HG03342 (cell line): ENCODE measurements at regions not wholly inside any gene's neighbourhood (a gene's known extent, or its start where the extent isn't known, plus 50 kb on each side); places are given as distances from the start of the nearest gene placed in this dataset.

Experiments
- ATAC-seq: cut with Tn5 transposase; IDR thresholded peaks from one replicate; pipeline ENCODE4 v1.9.1; 2021; ENCODE audit warnings: mild to moderate bottlenecking, moderate library complexity; ENCODE audit not compliant: unreplicated experiment

- ATAC-seq = no peak
These were observed 1410.1 kb upstream of the ATXN8OS start for GRCh38 chr13:68697551-68697950.

GRCh38 chr13:68696907-68697306 lies 1410.7 kb upstream of the ATXN8OS start:
- ATAC-seq = no peak

GRCh38 chr13:68692049-68692448 lies 1415.6 kb upstream of the ATXN8OS start:
- ATAC-seq = no peak

GRCh38 chr13:68690567-68690966 lies 1417.1 kb upstream of the ATXN8OS start:
- no peak for ATAC-seq

GRCh38 chr13:68676513-68677115 lies 1431.0 kb upstream of the ATXN8OS start:
- no peak for ATAC-seq

- ATAC-seq = no peak
These were observed 1432.4 kb upstream of the ATXN8OS start for GRCh38 chr13:68675209-68675608.

GRCh38 chr13:68667863-68668262 lies 1437.7 kb upstream of the PCDH9 start:
- ATAC-seq = no peak

- no peak for ATAC-seq
These were observed 1436.8 kb upstream of the PCDH9 start for GRCh38 chr13:68666774-68667397.

- no peak for ATAC-seq
These were observed 1415.7 kb upstream of the PCDH9 start for GRCh38 chr13:68645814-68646213.

GRCh38 chr13:68644611-68645010 lies 1414.5 kb upstream of the PCDH9 start:
- ATAC-seq = no peak

- no peak for ATAC-seq
These were observed 1406.6 kb upstream of the PCDH9 start for GRCh38 chr13:68636784-68637183.

- no peak for ATAC-seq
These were observed 1398.9 kb upstream of the PCDH9 start for GRCh38 chr13:68628994-68629393.

GRCh38 chr13:68627379-68627778 lies 1397.2 kb upstream of the PCDH9 start:
- no peak for ATAC-seq

- ATAC-seq = no peak
These were observed 1386.6 kb upstream of the PCDH9 start for GRCh38 chr13:68616600-68617222.

GRCh38 chr13:68609661-68610060 lies 1379.5 kb upstream of the PCDH9 start:
- no peak for ATAC-seq

- no peak for ATAC-seq
These were observed 1378.0 kb upstream of the PCDH9 start for GRCh38 chr13:68608147-68608546.

- ATAC-seq = no peak
These were observed 1367.5 kb upstream of the PCDH9 start for GRCh38 chr13:68597641-68598040.

GRCh38 chr13:68588623-68589022 lies 1358.5 kb upstream of the PCDH9 start:
- ATAC-seq = peak; percentile 100

GRCh38 chr13:68584776-68585175 lies 1354.6 kb upstream of the PCDH9 start:
- ATAC-seq = no peak

- no peak for ATAC-seq
These were observed 1343.9 kb upstream of the PCDH9 start for GRCh38 chr13:68574053-68574452.

- no peak for ATAC-seq
These were observed 1321.8 kb upstream of the PCDH9 start for GRCh38 chr13:68551701-68552522.

GRCh38 chr13:68550330-68550729 lies 1320.2 kb upstream of the PCDH9 start:
- ATAC-seq = peak; percentile 62
